ENCODE measurements at regions not wholly inside any gene's neighbourhood (a gene's known extent, or its start where the extent isn't known, plus 50 kb on each side); places are given as distances from the start of the nearest gene placed in this dataset.
A peak's percentile ranks its signal among the peaks of the same experiment; 100 is the strongest.

DNA sequence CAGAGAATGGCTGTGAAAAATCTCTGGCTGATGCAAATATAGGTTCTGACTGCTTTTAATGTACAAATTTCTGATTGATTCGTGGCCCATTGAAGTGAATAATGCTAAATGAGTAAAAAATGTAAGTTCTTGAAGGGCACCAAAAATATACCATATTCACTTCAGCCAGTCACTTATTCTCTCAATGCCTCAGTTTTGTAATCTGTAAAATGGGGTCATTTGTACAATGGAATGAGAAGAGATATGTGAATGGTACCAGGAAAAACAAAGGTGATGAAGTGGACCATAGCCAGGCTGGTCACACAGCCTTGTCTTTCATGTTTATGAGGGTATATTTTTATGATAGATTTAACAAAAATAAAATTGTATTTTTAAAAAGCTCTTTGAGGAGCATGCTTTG, 441.2 kb upstream of the NR3C2 start:
- no peak for DNase-seq (ENCODE audit: low read depth)
- in situ Hi-C loops (cut with HindIII; ENCODE audit: low sequenced_read_pairs): no loop called here
- no peak overlapping the region for H3K4me3 ChIP-seq (ENCODE audit: low read depth, low read length)
- TF ChIP-seq, protein P1, sequence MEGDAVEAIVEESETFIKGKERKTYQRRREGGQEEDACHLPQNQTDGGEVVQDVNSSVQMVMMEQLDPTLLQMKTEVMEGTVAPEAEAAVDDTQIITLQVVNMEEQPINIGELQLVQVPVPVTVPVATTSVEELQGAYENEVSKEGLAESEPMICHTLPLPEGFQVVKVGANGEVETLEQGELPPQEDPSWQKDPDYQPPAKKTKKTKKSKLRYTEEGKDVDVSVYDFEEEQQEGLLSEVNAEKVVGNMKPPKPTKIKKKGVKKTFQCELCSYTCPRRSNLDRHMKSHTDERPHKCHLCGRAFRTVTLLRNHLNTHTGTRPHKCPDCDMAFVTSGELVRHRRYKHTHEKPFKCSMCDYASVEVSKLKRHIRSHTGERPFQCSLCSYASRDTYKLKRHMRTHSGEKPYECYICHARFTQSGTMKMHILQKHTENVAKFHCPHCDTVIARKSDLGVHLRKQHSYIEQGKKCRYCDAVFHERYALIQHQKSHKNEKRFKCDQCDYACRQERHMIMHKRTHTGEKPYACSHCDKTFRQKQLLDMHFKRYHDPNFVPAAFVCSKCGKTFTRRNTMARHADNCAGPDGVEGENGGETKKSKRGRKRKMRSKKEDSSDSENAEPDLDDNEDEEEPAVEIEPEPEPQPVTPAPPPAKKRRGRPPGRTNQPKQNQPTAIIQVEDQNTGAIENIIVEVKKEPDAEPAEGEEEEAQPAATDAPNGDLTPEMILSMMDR (IDR thresholded peaks at IDR 0.05; ENCODE audit: low read depth, low read length, missing control alignments): no peak

DNA sequence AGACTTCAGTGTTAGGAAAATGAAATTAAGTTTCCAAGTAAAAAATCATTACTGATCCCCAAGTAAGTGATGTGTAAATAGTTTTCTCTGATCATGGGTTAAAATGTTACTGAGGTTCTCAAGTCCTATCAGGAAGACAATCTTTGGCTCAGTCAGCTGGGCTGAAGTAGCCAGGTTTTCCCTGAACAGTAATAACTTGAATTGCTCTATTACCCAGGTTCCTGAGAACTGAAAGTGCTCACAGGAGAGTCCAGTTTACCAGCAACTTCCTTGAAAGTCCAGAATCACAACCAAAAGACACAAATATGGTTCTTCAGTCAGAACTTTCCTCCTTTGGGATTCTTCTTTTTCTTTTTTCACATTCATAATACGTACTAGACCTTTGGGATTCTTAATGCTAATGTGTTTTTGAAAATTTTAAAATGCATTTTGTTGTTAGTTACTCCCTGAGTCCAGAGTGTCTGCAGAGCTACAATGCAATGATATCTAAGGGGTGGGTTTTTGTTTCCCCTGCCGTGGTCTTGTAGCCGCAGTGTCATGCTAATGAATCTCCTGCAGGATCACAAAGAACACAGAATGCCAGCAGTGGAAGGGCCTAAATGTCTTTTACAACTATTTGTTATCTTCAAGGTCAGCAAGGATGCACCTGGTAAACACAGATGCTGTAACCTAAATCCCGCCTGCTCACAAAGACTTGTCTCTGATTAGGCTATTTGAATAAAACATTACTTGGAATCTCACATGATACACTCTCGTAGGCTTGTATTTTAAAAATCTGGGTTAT, 439.8 kb upstream of the NR3C2 start:
- TF ChIP-seq, protein P1 (IDR thresholded peaks at IDR 0.05; ENCODE audit: low read depth, low read length, missing control alignments): no peak
- no peak for DNase-seq (ENCODE audit: low read depth)
- in situ Hi-C loops (cut with HindIII; ENCODE audit: low sequenced_read_pairs): no loop called here
- no peak overlapping the region for H3K4me3 ChIP-seq (ENCODE audit: low read depth, low read length)

DNA sequence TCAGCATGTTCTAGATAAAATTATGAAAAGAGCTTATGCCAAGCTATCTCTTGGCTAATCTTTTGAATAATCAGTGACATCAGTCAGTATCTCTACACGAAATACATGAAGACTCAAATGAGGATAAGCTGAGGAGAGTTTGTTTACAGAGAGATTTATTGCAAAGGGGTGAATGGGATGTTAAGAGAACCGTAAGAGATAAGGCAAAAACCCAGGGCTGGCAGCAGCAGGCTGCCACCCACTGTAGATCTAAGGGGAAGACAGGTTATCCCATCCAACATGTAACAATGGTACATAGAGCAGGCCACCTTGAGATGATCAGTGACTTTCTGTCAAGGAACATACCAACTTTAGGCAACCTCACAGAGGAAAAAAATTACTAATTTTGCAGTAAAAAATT, 432.1 kb upstream of the NR3C2 start:
- no peak overlapping the region for H3K4me3 ChIP-seq (ENCODE audit: low read depth, low read length)
- TF ChIP-seq, protein P1 (IDR thresholded peaks at IDR 0.05; ENCODE audit: low read depth, low read length, missing control alignments): no peak
- DNase-seq (ENCODE audit: low read depth): no peak
- in situ Hi-C loops (cut with HindIII; ENCODE audit: low sequenced_read_pairs): no loop called here

DNA sequence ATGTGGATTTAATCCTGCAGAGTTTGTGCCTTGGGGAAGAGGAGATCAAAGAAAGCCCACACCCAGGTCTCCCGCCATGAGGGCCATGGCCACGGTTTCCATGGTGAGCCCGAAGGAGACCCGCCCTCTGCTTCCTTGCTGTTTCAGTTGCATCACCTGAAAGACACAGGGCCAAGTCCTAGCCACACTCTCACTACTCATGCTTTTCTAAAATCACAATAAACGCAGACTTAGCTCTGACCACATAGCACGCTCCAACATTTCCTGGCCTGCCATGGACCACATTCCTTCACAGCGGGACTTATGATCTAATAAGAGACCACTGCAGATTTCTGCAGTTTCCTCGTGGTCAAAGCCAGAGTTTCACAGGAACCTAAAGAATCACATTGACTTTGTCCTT, 426.0 kb upstream of the NR3C2 start:
- TF ChIP-seq, protein P1 (IDR thresholded peaks at IDR 0.05; ENCODE audit: low read depth, low read length, missing control alignments): no peak
- DNase-seq (ENCODE audit: low read depth): peak; percentile 93
- H3K4me3 ChIP-seq (ENCODE audit: low read depth, low read length): no peak overlapping the region
- in situ Hi-C loops (cut with HindIII; ENCODE audit: low sequenced_read_pairs): no loop called here

DNA sequence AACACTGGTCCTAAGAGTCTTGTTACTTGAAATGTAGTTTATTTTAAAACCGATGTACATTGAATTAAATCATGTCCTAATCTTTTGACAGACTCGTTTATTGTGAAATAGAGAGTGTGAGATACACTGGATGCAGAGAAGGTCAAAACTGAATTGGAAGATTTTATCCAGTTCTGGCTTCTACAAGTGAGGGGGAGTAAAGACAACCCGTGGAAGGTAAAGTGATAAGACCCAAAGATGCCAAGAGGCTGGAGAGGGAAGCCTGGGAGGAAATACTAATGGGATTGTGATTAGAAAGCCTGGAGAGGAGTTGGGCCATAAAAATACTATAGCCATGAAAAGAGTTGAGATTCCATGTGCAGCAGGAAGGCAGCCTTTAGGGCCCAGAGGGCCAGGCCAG, 424.5 kb upstream of the NR3C2 start:
- TF ChIP-seq, protein P1 (IDR thresholded peaks at IDR 0.05; ENCODE audit: low read depth, low read length, missing control alignments): no peak
- DNase-seq (ENCODE audit: low read depth): no peak

DNA sequence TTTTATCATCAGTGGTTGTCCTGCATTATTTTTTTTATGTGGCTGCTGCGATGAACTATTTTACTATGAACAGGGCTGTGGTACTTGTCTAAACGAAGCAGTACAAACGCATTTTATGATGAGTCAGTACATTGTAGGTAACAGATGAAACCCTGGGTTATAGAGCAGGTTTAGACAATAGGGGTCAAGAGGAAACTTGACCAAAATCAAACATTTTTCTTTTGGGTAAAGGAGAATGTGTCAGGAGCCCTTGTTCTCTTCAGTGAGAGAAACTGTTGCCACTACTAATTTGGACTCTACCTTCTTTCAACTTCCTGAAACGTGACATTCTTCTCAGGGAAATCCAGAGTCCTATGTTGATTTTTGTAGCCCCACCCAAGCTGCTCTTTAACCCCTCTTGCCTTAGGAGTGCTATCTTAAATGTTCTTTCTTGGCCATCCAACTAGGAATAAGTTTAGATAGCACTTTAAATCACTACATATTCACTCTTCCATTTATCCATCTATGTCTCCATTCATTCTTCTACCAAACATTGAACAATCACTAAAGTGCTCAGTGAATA, 415.8 kb upstream of the NR3C2 start:
- in situ Hi-C loops (cut with HindIII; ENCODE audit: low sequenced_read_pairs): no loop called here
- DNase-seq (ENCODE audit: low read depth): no peak
- TF ChIP-seq, protein P1 (IDR thresholded peaks at IDR 0.05; ENCODE audit: low read depth, low read length, missing control alignments): no peak
- H3K4me3 ChIP-seq (ENCODE audit: low read depth, low read length): no peak overlapping the region

More for the DNA sequence above, 424.5 kb upstream of the NR3C2 start:
- no peak overlapping the region for H3K4me3 ChIP-seq (ENCODE audit: low read depth, low read length)
- in situ Hi-C loops (cut with HindIII; ENCODE audit: low sequenced_read_pairs): no loop called here

All from astrocyte of the cerebellum (primary cell).